SJSA1 (cell line): ENCODE measurements at regions not wholly inside any gene's neighbourhood (a gene's known extent, or its start where the extent isn't known, plus 50 kb on each side); places are given as distances from the start of the nearest gene placed in this dataset.
"Not testable (repeated sequence)": the region's sequence is repeated elsewhere in the genome, so short reads cannot be mapped to it uniquely, and the experiment has no call there.

Source experiments
- DNase-seq, 2 experiments: peaks; one replicate each; pipeline ENCODE4 v3.0.0-alpha.2; 2015 to 2020; ENCODE audit warnings: low spot score in 2 of 2, low read depth in 1 of 2
- H3K27ac ChIP-seq: fragments of 250-450 bp; sonication (Bioruptor Pico); 2 replicates; pipeline ENCODE4 v1.5.1; 2020; ENCODE audit warnings: mild to moderate bottlenecking, moderate library complexity
- H3K27me3 ChIP-seq: fragments of 250-450 bp; sonication (Bioruptor Pico); replicated peaks from 2 replicates; pipeline ENCODE4 v1.5.1; 2020; ENCODE audit warnings: mild to moderate bottlenecking, moderate library complexity
- H3K36me3 ChIP-seq: fragments of 250-450 bp; sonication (Bioruptor Pico); 2 replicates; pipeline ENCODE4 v1.5.1; 2020; ENCODE audit warnings: mild to moderate bottlenecking
- H3K4me1 ChIP-seq: fragments of 250-450 bp; sonication (Bioruptor Pico); replicated peaks from 2 replicates; pipeline ENCODE4 v1.6.1; 2021; ENCODE audit warnings: mild to moderate bottlenecking
- H3K4me3 ChIP-seq: fragments of 250-450 bp; sonication (Bioruptor Pico); 2 replicates; pipeline ENCODE4 v1.5.1; 2020; ENCODE audit warnings: mild to moderate bottlenecking
- H3K9me3 ChIP-seq: fragments of 250-450 bp; sonication (Bioruptor Pico); replicated peaks from 2 replicates; pipeline ENCODE4 v1.5.1; 2020; ENCODE audit warnings: mild to moderate bottlenecking

DNA sequence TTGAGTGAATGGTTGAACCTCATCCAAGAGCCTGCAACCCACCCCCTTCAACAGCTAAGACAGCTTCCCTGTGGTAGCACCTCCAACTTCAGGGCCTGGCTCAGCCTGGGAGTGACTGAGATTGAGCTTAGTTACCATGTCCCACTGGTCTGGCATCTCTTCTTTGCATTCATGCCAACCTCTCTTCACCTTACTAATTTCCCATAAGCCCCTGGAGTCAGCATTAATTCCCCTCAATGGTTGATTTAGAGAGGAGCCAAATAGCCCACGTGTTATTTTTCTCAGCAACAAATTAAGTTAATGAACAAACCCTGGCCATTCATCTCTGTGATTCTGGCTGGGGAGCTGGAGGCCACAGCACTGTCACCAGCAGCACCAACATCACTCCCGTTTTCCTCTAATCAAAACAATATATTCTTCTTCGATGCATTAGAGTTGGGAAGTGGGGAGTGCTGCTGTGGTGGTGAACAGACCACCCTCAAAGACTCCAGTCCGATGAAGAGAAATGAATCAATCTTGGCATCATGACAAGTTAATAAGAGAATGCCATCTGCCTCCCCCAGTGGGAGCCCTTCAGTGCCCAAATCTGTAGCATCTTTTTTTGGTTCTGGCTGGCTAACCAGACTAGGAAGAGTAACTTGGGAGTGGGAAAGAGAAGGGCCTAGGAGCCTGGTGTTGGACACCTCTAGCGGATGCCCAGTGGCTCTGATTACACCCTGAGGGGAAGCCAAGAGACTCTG lies 83.2 kb upstream of the ADRA1D start:
- DNase-seq, result no peak
- peaks cover 11% of the 10 kb centered on the region for H3K27me3 ChIP-seq

GRCh38 chr20:4330011-4330410 lies 80.9 kb upstream of the ADRA1D start:
- H3K4me3 ChIP-seq, result no peak overlapping the region
- DNase-seq, result no peak
- peaks cover 4% of the 10 kb centered on the region; the same call in 1 of the 2 replicates for H3K27me3 ChIP-seq
- peaks cover 3% of the 10 kb centered on the region; the same call in 1 of the 2 replicates for H3K9me3 ChIP-seq
- H3K36me3 ChIP-seq, result no peaks in the 10 kb centered on the region
- peaks cover 5% of the 10 kb centered on the region; the same call in 1 of the 2 replicates for H3K4me1 ChIP-seq
- H3K27ac ChIP-seq, result no peak overlapping the region

More for the DNA sequence above, 83.2 kb upstream of the ADRA1D start:
- no peak overlapping the region for H3K4me3 ChIP-seq
- H3K4me1 ChIP-seq, result no peaks in the 10 kb centered on the region
- H3K27ac ChIP-seq, result no peak overlapping the region
- no peaks in the 10 kb centered on the region for H3K9me3 ChIP-seq
- no peaks in the 10 kb centered on the region for H3K36me3 ChIP-seq

DNA sequence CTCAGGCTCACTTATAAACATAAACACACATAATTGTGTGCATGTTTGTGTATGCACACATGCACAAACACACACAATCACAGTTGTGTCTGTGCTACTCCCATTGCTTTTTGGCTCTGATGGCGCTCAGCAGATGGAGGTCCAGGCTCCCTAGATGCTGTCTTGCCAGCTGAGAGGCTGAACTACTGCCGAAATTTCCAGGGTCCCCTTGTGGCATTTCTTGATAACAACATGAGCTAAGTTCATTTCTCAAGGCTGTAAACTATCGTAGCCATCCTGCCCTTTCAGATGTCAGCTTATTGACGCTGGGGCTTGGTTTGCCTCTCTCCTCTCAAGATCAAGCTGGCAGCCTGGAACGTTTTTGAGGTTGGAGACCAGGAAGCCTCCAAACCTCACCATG lies 80.1 kb upstream of the ADRA1D start:
- Histone ChIP-seq H3K4me1 (peaks cover 5% of the 10 kb centered on the region; the same call in 1 of the 2 replicates), H3K9me3 (peaks cover 3% of the 10 kb centered on the region; the same call in 1 of the 2 replicates), H3K36me3 (no peaks in the 10 kb centered on the region), H3K27me3 (peaks cover 4% of the 10 kb centered on the region; the same call in 1 of the 2 replicates), H3K4me3 (no peak overlapping the region), H3K27ac (no peak overlapping the region)
- no peak for DNase-seq

GRCh38 chr20:4328541-4328940 lies 79.5 kb upstream of the ADRA1D start:
- H3K9me3 ChIP-seq, result peaks cover 3% of the 10 kb centered on the region; the same call in 1 of the 2 replicates
- no peak for DNase-seq

GRCh38 chr20:4327956-4328355 lies 78.9 kb upstream of the ADRA1D start:
- Histone ChIP-seq H3K27ac (no peak overlapping the region), H3K27me3 (no peaks in the 10 kb centered on the region), H3K36me3 (no peaks in the 10 kb centered on the region), H3K9me3 (peaks cover 3% of the 10 kb centered on the region; the same call in 1 of the 2 replicates), H3K4me1 (peaks cover 5% of the 10 kb centered on the region; the same call in 1 of the 2 replicates), H3K4me3 (no peak overlapping the region)
- no peak for DNase-seq

More at GRCh38 chr20:4328541-4328940, 79.5 kb upstream of the ADRA1D start:
- peaks cover 5% of the 10 kb centered on the region; the same call in 1 of the 2 replicates for H3K4me1 ChIP-seq
- H3K27me3 ChIP-seq, result peaks cover 2% of the 10 kb centered on the region; the same call in 1 of the 2 replicates
- no peak overlapping the region for H3K27ac ChIP-seq
- no peak overlapping the region for H3K4me3 ChIP-seq
- no peaks in the 10 kb centered on the region for H3K36me3 ChIP-seq

- Histone ChIP-seq H3K4me3 (no peak overlapping the region), H3K27ac (no peak overlapping the region), H3K27me3 (no peaks in the 10 kb centered on the region), H3K36me3 (no peaks in the 10 kb centered on the region), H3K9me3 (peaks cover 3% of the 10 kb centered on the region; the same call in 1 of the 2 replicates), H3K4me1 (peaks cover 5% of the 10 kb centered on the region; the same call in 1 of the 2 replicates)
- DNase-seq, result peak in 1 of 2 experiments; percentile 42
These were observed 77.3 kb upstream of the ADRA1D start for GRCh38 chr20:4326195-4327065.

- H3K36me3 ChIP-seq, result no peaks in the 10 kb centered on the region
- H3K4me3 ChIP-seq, result no peak overlapping the region
- no peak overlapping the region for H3K27ac ChIP-seq
- peaks cover 5% of the 10 kb centered on the region; the same call in 1 of the 2 replicates for H3K4me1 ChIP-seq
- H3K9me3 ChIP-seq, result peaks cover 3% of the 10 kb centered on the region; the same call in 1 of the 2 replicates
- peak in 1 of 2 experiments; percentile 12 for DNase-seq
- no peaks in the 10 kb centered on the region for H3K27me3 ChIP-seq
These were observed 76.6 kb upstream of the ADRA1D start for GRCh38 chr20:4325548-4326187.

- H3K4me3 ChIP-seq, result no peak overlapping the region
- H3K27ac ChIP-seq, result no peak overlapping the region
- DNase-seq, result peak in 1 of 2 experiments; percentile 8
- H3K36me3 ChIP-seq, result no peaks in the 10 kb centered on the region
- H3K9me3 ChIP-seq, result peaks cover 3% of the 10 kb centered on the region; the same call in 1 of the 2 replicates
- no peaks in the 10 kb centered on the region for H3K27me3 ChIP-seq
- peaks cover 5% of the 10 kb centered on the region; the same call in 1 of the 2 replicates for H3K4me1 ChIP-seq
These were observed 75.6 kb upstream of the ADRA1D start for GRCh38 chr20:4324611-4325243.

DNA sequence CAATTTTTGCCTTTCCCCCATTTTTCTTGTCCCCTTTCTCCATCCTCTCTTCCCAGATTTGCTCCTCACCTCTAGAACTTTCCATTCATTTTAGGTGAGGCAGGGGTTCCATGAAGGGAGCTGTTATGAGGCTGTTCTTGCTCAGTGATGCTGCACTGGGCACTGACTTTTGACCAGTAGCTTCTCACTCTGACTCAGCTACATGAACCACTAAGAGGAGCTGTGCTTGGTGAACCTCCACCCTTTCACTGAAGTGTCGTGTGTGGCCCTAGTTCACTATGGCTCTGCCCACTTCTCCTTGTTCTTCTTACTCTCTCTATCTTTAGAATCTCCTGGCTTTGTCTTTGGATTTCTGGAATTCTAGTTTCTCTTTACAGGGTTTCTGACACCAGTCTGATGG lies 73.4 kb upstream of the ADRA1D start:
- Histone ChIP-seq H3K4me1 (peaks cover 5% of the 10 kb centered on the region; the same call in 1 of the 2 replicates), H3K9me3 (peaks cover 3% of the 10 kb centered on the region; the same call in 1 of the 2 replicates), H3K36me3 (no peaks in the 10 kb centered on the region), H3K27ac (no peak overlapping the region), H3K4me3 (no peak overlapping the region), H3K27me3 (no peaks in the 10 kb centered on the region)
- peak in 1 of 2 experiments; percentile 14 for DNase-seq

DNA sequence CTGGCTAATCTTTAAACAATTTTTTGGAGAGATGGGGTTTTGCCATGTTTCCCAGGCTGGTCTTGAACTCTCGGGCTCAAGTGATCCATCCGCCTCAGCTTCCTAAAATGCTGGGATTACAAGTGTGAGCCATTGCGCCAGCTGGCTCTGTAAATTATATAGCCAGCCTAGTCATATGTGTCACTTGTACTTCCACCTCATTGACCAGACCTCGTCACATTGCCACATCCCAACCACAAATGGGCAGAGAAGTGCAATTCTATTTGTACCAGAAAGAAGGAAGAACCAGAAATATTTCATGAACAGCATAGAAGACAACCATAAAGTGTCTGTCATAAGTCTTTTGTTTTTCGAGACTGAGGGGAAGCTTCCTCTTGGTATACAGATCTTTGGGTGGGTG lies 71.2 kb upstream of the ADRA1D start:
- H3K27me3 ChIP-seq, result 0 out of 2 replicates have a peak, but pooled peaks cover 4% of the 10 kb centered on the region
- H3K4me3 ChIP-seq, result no peak overlapping the region
- H3K9me3 ChIP-seq, result no peaks in the 10 kb centered on the region; the same call in 1 of the 2 replicates
- H3K27ac ChIP-seq, result no peak overlapping the region
- H3K4me1 ChIP-seq, result no peaks in the 10 kb centered on the region
- DNase-seq, result no peak
- H3K36me3 ChIP-seq, result no peaks in the 10 kb centered on the region

- Histone ChIP-seq H3K4me1 (no peaks in the 10 kb centered on the region), H3K27ac (no peak overlapping the region), H3K9me3 (no peaks in the 10 kb centered on the region), H3K4me3 (no peak overlapping the region), H3K27me3 (0 out of 2 replicates have a peak, but pooled peaks cover 4% of the 10 kb centered on the region), H3K36me3 (no peaks in the 10 kb centered on the region)
- DNase-seq, result no peak
These were observed 69.8 kb upstream of the ADRA1D start for GRCh38 chr20:4318891-4319290.

GRCh38 chr20:4310616-4311015 lies 61.5 kb upstream of the ADRA1D start:
- not testable (repeated sequence) for H3K9me3 ChIP-seq, H3K27me3 ChIP-seq, DNase-seq, H3K27ac ChIP-seq, H3K4me3 ChIP-seq, H3K36me3 ChIP-seq
- H3K4me1 ChIP-seq, result peaks cover 12% of the 10 kb centered on the region

GRCh38 chr20:4306206-4306605 lies 57.1 kb upstream of the ADRA1D start:
- H3K4me1 ChIP-seq, result peaks cover 12% of the 10 kb centered on the region
- 0 out of 2 replicates have a peak, but pooled peaks cover 2% of the 10 kb centered on the region for H3K9me3 ChIP-seq
- no peak for DNase-seq
- no peaks in the 10 kb centered on the region for H3K36me3 ChIP-seq
- H3K4me3 ChIP-seq, result no peak overlapping the region
- H3K27me3 ChIP-seq, result no peaks in the 10 kb centered on the region
- no peak overlapping the region for H3K27ac ChIP-seq
